ENCODE measurements at regions not wholly inside any gene's neighbourhood (a gene's known extent, or its start where the extent isn't known, plus 50 kb on each side); places are given as distances from the start of the nearest gene placed in this dataset.

DNA sequence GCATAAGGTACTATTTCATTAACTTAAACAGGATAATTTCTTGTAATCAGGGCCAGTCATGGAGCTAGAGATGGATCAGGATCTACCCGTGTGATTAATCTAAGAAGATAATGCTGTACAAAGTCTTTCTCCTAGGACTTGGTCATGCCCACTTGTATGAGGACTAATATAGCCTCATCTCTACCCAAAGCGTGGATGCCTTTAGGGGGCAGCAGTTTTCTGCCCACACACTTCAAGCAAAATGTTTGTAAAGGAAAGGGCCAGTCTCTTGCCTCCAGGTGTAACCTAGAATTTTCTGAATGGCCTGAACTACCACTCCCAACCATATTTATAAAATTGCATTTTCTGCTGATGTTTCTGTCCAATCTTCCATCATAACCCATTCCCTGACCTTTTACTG lies 764.0 kb upstream of the IGFBP3 start:
- ATAC-seq, result no peak
- DNase-seq (ENCODE audit: low spot score in 2 of 2), result no peak
- no peak overlapping the region for H3K27ac Mint-ChIP-seq
- no peaks in the 10 kb centered on the region for H3K36me3 Mint-ChIP-seq
- H3K9me3 Mint-ChIP-seq, result peaks cover 6% of the 10 kb centered on the region
- H3K4me1 Mint-ChIP-seq, result no peaks in the 10 kb centered on the region
- no peak overlapping the region for H3K4me3 Mint-ChIP-seq

DNA sequence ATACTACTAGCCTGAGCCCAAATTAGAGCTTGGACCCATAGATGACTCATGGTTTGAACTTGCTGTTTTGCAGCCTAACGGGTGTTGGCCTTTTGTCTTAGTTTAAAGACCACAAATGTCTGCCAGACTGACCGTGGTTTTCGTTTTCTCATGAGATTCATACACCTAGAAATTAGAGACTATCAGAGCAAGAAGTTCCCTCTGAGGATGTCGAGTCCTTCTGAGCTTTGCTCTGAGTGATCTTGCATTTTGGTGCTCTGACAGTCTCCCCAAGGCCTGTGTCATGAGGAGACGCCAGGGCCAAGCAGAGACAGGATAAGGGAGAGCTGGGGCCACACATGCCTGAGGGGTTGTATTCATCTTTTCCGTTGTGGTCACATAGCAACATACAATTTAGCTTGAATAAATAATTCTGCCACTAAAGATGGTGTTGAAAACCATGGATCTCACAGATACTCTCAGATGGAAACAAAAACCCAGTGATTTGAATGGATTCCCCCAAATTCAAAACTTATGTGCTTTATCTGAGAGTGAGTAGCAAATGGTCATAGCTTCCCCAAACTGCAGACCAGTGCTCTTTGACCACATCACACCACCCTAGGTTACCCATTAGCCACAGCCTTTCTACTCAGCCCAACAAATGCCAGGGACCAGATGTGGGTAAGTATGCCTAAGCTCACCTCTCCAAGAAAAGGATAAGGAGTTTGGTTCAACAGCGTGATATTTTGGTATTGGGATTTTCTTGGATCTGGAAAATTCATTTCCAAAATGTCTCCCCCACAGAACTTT lies 762.0 kb upstream of the IGFBP3 start:
- no peak for DNase-seq (ENCODE audit: low spot score in 2 of 2)
- Mint-ChIP-seq H3K9me3 (peaks cover 6% of the 10 kb centered on the region), H3K4me3 (no peak overlapping the region), H3K4me1 (no peaks in the 10 kb centered on the region), H3K27ac (no peak overlapping the region), H3K36me3 (no peaks in the 10 kb centered on the region)
- no peak for ATAC-seq

DNA sequence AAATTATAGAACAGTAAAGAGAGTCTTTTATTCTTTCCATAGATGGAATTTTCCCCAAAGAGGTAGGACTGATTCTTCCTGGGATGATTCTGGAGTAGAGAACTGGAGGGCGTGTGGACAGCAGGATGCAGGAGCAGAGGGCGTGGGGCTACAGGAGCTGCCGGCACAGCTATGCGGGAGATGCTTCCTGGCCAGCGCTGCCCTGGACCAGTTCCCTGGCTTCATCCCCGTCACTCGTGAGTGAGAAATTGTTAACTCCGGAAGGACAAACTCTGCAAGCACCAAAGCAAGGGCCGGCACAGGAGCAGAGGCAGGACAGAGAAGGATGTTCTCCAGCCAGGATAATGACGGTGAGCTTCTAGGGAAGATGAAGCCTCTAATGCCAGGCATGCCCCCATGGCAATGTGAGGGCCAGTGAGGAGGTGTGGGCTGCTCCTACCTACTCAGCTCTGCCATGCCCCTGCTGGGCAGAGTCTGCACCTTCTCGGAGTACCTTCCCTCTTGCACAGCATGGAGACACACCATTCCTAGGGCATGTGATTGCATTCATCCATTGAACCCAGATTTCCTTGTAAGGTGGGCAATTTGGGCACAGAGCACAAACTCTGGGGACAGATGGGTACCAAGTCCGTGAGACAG lies 760.9 kb upstream of the IGFBP3 start:
- ATAC-seq, result no peak
- H3K4me1 Mint-ChIP-seq, result no peaks in the 10 kb centered on the region
- no peak overlapping the region for H3K27ac Mint-ChIP-seq
- H3K4me3 Mint-ChIP-seq, result no peak overlapping the region
- H3K9me3 Mint-ChIP-seq, result no peaks in the 10 kb centered on the region
- H3K36me3 Mint-ChIP-seq, result no peaks in the 10 kb centered on the region
- DNase-seq (ENCODE audit: low spot score in 2 of 2), result no peak

DNA sequence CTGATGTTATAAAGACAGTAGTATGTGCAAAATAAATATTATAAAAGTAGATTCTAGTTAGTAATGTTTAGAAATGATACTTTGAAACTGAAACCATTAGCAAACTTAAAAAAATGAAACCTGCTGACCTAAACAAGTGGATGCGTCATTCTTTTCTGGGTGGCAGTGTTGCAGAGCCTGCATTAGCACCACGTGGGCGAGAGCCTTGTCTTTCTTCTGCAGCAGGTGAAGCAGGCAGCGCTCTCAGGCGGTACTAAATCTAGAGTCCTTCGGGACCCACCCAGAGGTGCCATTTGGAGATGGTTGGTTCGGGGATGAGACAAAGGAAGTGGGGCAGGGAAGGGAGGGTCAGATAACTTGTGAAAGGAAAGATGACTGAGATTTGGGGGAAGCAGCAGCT lies 759.1 kb upstream of the IGFBP3 start:
- DNase-seq (ENCODE audit: low spot score in 2 of 2) (no peak), ATAC-seq (no peak)
- Mint-ChIP-seq H3K4me1 (no peaks in the 10 kb centered on the region), H3K36me3 (no peaks in the 10 kb centered on the region), H3K4me3 (no peak overlapping the region), H3K9me3 (no peaks in the 10 kb centered on the region), H3K27ac (no peak overlapping the region)

DNA sequence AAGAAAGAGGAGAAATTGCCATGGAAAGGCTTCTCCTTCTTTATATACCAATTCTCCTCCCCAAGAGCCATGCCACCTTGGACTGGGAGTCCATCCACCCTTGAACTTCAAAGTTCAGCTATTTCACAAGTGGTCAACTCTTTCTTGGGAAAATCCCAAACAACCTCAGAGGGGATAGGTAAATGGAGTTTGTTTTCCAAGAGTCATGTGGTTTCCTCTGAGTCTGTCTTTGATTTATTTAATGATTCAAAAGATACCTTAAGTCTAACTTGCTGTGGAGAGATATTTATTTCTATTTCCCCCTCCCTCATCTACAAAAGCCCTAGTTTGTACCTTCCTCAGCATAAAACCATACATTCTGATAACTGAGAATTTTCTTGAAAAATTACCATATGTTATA lies 758.6 kb upstream of the IGFBP3 start:
- DNase-seq (ENCODE audit: low spot score in 2 of 2), result no peak
- H3K4me1 Mint-ChIP-seq, result no peaks in the 10 kb centered on the region
- no peaks in the 10 kb centered on the region for H3K9me3 Mint-ChIP-seq

DNA sequence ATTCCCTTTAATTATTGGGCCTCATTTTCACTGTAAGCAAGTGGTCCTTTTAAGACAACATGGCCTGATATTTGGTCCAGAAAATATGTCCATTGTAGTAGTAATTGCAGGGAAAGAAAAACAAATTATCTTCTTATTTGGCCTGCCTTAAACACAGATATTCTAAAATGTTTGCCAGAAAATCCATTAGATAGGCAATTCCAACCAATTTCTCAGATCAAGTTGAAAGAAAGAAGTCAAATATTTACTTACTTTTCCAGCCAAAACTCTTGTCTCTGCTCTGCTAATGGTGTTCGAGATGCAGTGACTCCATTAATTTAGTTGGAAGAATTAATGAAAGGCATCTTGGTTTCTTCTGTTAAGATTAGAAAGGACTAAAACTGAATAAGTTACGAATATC lies 757.3 kb upstream of the IGFBP3 start:
- DNase-seq (ENCODE audit: low spot score in 2 of 2), result no peak
- ATAC-seq, result no peak
- Mint-ChIP-seq H3K4me1 (no peaks in the 10 kb centered on the region), H3K36me3 (no peaks in the 10 kb centered on the region), H3K27ac (no peak overlapping the region), H3K9me3 (no peaks in the 10 kb centered on the region), H3K4me3 (no peak overlapping the region)

More for the DNA sequence above, 758.6 kb upstream of the IGFBP3 start:
- H3K27ac Mint-ChIP-seq, result no peak overlapping the region
- no peaks in the 10 kb centered on the region for H3K36me3 Mint-ChIP-seq
- no peak overlapping the region for H3K4me3 Mint-ChIP-seq
- no peak for ATAC-seq

DNA sequence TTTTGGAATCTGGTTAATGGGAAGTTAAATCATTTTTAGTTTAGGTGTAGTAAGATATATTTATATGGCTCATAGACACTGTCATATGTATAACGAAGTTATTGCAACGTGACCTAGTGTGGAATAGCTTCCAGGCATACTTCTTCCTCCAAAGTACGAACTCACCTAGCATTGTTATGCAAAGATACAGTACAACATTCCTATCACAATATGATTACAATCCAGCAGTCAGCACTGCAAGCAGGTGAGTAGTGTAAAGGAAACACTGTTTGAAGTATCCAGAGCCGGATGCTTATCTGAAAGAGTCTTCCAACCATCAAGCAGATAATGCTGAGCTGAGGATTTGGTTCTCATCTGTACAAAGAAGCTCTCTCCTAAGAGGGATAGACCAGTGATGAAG lies 754.4 kb upstream of the IGFBP3 start:
- Mint-ChIP-seq H3K4me1 (no peaks in the 10 kb centered on the region), H3K9me3 (no peaks in the 10 kb centered on the region), H3K36me3 (no peaks in the 10 kb centered on the region), H3K27ac (no peak overlapping the region), H3K4me3 (no peak overlapping the region)
- ATAC-seq (no peak), DNase-seq (ENCODE audit: low spot score in 2 of 2) (no peak)

DNA sequence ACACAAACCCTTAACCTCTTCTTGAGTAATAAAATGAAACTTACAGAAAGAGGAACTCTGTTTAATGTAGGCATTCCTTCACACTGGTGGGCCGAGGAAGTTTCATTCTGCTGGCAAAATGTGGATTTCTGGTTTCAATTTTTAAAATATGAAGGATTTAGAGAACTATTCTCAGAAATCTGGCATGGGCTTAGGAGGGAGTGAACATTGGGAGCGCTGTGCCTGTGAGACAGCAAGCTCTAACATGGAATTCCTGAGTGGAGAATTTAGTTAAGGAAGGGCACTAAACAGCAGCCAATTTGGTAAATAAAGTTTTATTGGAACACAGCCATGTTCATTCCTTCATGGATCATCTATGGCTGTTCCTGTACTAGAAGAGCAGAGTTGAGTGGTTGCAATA lies 751.8 kb upstream of the IGFBP3 start:
- no peak overlapping the region for H3K4me3 Mint-ChIP-seq
- DNase-seq (ENCODE audit: low spot score in 2 of 2) (no peak), ATAC-seq (no peak)

DNA sequence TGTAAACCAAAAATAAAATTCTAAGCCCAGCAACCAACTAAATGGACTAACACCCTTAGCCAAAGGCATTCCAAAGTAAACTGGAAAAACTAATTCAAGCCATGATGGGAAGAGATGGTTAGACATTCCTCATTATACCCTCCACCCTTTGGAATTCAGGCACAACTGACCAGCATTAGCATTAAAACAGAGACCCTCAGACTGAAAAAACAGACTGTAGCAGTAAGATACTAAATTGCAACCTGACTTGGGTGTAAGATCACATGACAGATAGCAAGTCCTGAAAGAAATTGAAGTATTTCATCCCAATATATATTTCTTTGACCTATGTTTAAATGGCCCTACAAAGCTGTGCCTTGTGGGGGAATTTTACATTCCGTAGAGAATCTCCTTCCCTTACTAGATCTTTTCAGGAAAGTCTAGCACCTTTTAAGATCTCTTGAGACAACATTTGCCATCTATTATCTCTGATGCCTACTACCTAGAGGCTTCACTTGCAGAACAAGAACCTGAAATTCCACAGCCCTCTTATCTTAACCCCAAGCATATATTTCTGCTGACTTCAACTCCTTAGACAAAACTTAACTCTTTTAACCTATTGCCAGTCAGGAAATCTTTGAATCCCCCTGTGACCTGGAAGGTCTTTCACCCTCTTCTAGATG lies 750.2 kb upstream of the IGFBP3 start:
- DNase-seq (ENCODE audit: low spot score in 2 of 2), result no peak
- no peak overlapping the region for H3K27ac Mint-ChIP-seq
- H3K4me3 Mint-ChIP-seq, result no peak overlapping the region
- no peak for ATAC-seq
- H3K36me3 Mint-ChIP-seq, result no peaks in the 10 kb centered on the region
- H3K4me1 Mint-ChIP-seq, result no peaks in the 10 kb centered on the region
- no peaks in the 10 kb centered on the region for H3K9me3 Mint-ChIP-seq

More for the DNA sequence above, 751.8 kb upstream of the IGFBP3 start:
- no peaks in the 10 kb centered on the region for H3K4me1 Mint-ChIP-seq
- no peaks in the 10 kb centered on the region for H3K36me3 Mint-ChIP-seq
- no peaks in the 10 kb centered on the region for H3K9me3 Mint-ChIP-seq
- H3K27ac Mint-ChIP-seq, result no peak overlapping the region

DNA sequence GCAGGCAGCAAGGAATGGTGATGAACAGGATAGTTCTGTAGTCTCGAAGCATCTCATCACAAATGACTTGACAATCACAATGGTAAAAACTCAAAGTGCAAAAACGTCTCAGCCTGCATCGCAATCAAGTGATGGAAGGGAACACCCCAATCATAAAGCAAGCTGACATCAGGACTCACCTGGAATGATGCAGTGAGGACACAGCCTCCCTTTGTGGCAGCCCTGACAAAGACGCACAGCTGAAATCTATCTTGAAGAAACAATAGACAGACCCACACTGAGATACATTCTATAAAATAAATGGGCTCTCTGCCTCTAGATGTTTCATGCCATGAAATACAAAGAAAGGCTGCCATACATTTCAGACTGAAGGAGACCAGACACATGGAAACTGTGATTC lies 748.0 kb upstream of the IGFBP3 start:
- Mint-ChIP-seq H3K9me3 (peaks cover 5% of the 10 kb centered on the region), H3K4me1 (no peaks in the 10 kb centered on the region), H3K36me3 (no peaks in the 10 kb centered on the region), H3K4me3 (no peak overlapping the region), H3K27ac (no peak overlapping the region)
- DNase-seq (ENCODE audit: low spot score in 2 of 2) (no peak), ATAC-seq (no peak)

DNA sequence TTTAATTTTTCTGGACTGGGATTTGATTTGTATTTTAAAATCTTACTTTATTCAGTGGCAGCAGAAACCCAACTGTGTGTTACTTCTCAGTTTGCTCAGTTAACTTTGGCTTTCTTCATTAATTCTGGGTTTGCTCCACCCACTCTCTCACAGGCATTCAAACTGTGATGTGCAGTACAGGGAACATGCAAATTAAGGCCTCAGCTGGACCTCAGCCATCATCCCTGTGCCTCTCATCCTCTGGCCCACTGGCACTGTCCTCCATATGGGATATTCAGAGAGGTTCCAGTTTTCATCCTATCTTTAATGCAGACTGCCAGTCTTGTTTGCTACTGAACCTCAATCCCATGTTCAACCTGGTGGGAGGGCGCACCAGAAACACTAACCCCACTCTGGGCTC lies 743.4 kb upstream of the IGFBP3 start:
- ATAC-seq, result no peak
- Mint-ChIP-seq H3K27ac (no peak overlapping the region), H3K4me1 (no peaks in the 10 kb centered on the region), H3K36me3 (no peaks in the 10 kb centered on the region), H3K9me3 (peaks cover 5% of the 10 kb centered on the region), H3K4me3 (no peak overlapping the region)
- DNase-seq (ENCODE audit: low spot score in 2 of 2), result no peak

DNA sequence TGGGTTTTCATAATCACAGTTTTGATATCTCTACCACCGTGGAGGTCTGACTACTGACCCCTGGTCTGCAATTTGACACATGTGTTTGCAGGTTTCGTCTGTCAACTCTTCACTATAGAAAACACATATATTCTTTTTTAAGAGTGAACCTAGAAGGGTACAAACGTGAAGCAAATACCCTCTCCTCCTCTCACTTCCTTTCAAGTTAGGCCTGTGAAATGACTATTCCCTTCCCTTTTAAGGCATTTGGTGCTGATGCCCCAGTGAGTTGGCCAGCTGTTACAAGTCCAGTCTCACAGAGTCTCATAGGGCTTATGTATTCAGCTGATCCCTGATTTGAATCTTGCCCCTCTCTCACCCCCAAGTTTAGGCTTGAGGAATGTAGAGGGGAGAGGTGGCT lies 742.0 kb upstream of the IGFBP3 start:
- H3K27ac Mint-ChIP-seq, result no peak overlapping the region
- no peaks in the 10 kb centered on the region for H3K36me3 Mint-ChIP-seq
- peaks cover 7% of the 10 kb centered on the region for H3K9me3 Mint-ChIP-seq
- H3K4me3 Mint-ChIP-seq, result no peak overlapping the region
- no peaks in the 10 kb centered on the region for H3K4me1 Mint-ChIP-seq
- no peak for DNase-seq (ENCODE audit: low spot score in 2 of 2)
- ATAC-seq, result no peak

DNA sequence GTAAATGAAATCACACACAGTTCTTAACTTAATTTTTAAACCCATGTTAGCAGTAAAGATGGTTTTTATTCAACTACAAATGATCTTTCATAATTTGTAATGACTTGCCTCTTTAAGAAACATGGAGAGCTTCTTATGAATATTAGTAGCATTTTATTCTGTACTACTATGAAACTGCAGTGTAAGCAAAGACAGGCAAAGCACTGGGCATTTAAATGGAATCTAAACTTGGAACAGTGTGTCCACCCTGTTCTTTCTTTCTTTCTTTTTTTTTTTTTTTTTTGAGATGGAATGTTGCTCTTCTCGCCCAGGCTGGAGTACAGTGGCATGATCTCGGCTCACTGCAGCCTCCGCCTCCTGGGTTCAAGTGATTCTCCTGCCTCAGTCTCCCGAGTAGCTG lies 740.4 kb upstream of the IGFBP3 start:
- Mint-ChIP-seq H3K4me3 (no peak overlapping the region), H3K9me3 (peaks cover 9% of the 10 kb centered on the region), H3K27ac (no peak overlapping the region), H3K36me3 (no peaks in the 10 kb centered on the region), H3K4me1 (no peaks in the 10 kb centered on the region)
- DNase-seq (ENCODE audit: low spot score in 2 of 2) (no peak), ATAC-seq (no peak)

DNA sequence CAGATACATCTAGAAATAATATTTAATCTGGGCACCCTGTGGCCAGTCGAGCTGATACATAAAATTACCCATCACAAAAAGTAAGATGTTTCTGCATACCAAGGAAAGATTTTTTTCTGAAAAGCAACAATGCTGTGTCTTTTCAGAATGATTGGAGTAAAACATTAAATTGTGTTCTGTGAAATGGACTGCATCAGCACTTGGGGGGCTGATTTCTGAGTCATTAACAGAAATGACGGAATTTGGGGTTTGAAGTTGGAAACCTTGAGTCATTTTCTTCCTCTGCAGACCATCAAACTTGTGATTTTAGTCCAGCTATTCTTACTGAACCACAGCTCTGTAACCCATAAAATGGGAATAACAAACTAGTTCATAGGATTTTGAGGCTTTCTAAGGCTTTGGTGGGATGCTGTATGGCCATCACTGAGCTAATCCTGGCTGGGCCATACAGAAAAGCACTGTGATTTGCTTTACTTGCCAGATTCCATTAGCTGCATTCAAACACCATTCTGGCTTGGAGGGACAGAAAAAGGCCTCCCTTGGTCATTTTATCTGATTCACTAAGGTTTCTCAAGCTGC lies 739.4 kb upstream of the IGFBP3 start:
- H3K4me1 Mint-ChIP-seq, result no peaks in the 10 kb centered on the region
- H3K4me3 Mint-ChIP-seq, result no peak overlapping the region
- H3K9me3 Mint-ChIP-seq, result peaks cover 12% of the 10 kb centered on the region
- H3K27ac Mint-ChIP-seq, result no peak overlapping the region
- no peak for ATAC-seq
- no peaks in the 10 kb centered on the region for H3K36me3 Mint-ChIP-seq
- no peak for DNase-seq (ENCODE audit: low spot score in 2 of 2)

DNA sequence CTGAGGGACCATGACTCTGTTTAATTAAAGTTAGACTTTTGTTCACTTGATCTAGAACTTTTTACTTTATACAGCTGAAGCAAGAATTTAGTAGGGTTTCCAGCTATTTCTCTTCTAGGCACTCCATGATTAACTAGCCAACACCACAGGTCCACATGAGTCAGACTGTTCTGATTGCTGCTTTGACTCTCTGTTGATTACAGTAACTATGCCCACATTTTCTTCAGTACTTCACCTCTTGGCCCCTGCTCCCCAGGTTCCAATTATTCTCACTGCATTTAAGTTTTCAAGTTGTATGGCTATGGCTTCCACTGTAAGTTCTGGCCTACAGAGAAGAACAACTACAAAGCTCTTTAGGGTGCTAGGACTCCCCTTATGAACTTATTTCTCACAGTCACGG lies 737.2 kb upstream of the IGFBP3 start:
- DNase-seq (ENCODE audit: low spot score in 2 of 2), result no peak
- H3K36me3 Mint-ChIP-seq, result no peaks in the 10 kb centered on the region

More for the DNA sequence above, 737.2 kb upstream of the IGFBP3 start:
- Mint-ChIP-seq H3K4me1 (no peaks in the 10 kb centered on the region), H3K9me3 (peaks cover 7% of the 10 kb centered on the region), H3K4me3 (no peak overlapping the region), H3K27ac (no peak overlapping the region)
- ATAC-seq, result no peak
